ENCODE measurements at regions not wholly inside any gene's neighbourhood (a gene's known extent, or its start where the extent isn't known, plus 50 kb on each side); places are given as distances from the start of the nearest gene placed in this dataset.

DNA sequence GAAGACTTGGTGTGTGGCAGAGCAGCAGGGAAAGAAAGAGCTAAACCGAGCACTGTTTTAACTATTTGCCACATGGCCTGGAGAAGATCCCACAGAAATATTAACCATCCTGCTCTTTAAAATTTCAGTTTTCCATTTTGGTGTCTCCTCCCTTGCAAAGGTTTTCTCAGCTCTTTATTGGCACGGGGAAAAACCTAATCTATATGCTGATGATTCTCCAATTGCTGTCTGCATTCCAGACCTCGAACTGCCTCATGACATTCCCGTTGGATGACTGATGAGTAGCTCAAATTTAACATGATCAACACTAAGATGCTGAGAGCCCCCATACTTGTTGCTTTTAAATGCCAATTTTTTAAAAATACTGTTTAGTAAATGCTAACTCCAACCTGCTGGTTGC is 115.0 kb downstream of the EMP1 start (continued):
- TF ChIP-seq, protein P1, sequence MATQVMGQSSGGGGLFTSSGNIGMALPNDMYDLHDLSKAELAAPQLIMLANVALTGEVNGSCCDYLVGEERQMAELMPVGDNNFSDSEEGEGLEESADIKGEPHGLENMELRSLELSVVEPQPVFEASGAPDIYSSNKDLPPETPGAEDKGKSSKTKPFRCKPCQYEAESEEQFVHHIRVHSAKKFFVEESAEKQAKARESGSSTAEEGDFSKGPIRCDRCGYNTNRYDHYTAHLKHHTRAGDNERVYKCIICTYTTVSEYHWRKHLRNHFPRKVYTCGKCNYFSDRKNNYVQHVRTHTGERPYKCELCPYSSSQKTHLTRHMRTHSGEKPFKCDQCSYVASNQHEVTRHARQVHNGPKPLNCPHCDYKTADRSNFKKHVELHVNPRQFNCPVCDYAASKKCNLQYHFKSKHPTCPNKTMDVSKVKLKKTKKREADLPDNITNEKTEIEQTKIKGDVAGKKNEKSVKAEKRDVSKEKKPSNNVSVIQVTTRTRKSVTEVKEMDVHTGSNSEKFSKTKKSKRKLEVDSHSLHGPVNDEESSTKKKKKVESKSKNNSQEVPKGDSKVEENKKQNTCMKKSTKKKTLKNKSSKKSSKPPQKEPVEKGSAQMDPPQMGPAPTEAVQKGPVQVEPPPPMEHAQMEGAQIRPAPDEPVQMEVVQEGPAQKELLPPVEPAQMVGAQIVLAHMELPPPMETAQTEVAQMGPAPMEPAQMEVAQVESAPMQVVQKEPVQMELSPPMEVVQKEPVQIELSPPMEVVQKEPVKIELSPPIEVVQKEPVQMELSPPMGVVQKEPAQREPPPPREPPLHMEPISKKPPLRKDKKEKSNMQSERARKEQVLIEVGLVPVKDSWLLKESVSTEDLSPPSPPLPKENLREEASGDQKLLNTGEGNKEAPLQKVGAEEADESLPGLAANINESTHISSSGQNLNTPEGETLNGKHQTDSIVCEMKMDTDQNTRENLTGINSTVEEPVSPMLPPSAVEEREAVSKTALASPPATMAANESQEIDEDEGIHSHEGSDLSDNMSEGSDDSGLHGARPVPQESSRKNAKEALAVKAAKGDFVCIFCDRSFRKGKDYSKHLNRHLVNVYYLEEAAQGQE (IDR thresholded peaks at IDR 0.05; ENCODE audit: low read depth) = no peak

DNA sequence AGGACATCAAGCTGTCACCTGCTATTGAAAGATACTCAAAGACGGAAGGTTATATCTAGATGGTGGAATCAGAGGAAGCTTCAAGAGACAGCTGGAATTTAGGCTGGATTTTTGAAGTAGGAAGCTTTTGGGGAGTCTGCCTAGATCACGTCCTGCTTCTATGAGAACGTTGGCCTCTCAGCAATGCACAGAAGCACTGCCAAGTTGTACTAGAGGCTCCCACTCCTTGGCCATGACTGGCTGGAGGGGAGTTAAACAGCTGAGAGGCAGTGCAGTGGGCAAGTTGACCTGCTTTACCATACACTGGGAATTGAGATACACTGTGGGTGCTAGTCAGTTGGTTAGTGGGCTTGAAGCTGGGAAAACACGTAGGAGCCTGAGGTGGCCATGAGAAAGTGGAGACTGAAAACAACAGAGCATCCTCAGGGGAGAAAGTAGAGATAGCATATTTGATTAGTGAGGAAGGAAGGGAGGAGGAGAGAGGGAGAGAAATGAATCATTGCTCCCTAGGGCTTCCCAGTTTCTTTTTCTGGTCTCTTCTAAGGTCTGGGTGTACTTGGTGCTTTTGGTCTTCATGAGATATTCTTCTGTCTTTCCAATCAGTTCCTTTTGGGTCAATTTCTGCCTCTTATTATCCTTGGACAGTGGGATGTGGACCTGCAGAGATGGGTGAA is 110.8 kb downstream of the EMP1 start:
- ChIA-PET POLR2A (no interaction called here), RAD21 (ENCODE audit: low non-redundant PET in 1 of 2, low total read pairs in 2 of 2, uncharacterized antibody in 2 of 2, unreplicated experiment in 2 of 2) (no interaction called here), CTCF (no interaction called here)
- DNase-seq (ENCODE audit: low read depth, low spot score) = no peak
- Histone ChIP-seq H3K27me3 (ENCODE audit: insufficient read depth, low read length) (no peaks in the 10 kb centered on the region), H3K9me2 (ENCODE audit: insufficient read depth) (no peaks in the 10 kb centered on the region), H3K4me2 (ENCODE audit: low read length) (no peak overlapping the region), H4K20me1 (ENCODE audit: insufficient read depth) (no peaks in the 10 kb centered on the region), H3K4me1 (ENCODE audit: control insufficient read depth in 1 of 2, insufficient read depth in 2 of 2, low read length in 2 of 2) (no peaks in the 10 kb centered on the region), H3K27ac (ENCODE audit: low read depth, low read length) (no peak overlapping the region), H3K9me3 (ENCODE audit: control insufficient read depth in 1 of 2, insufficient read depth in 1 of 2, low read depth in 1 of 2, low read length in 2 of 2) (no peaks in the 10 kb centered on the region), H2AFZ (ENCODE audit: low read depth, low read length, poor library complexity, severe bottlenecking) (no peak overlapping the region), H3K36me3 (ENCODE audit: control insufficient read depth in 1 of 2, insufficient read depth in 2 of 2, low read length in 2 of 2) (no peaks in the 10 kb centered on the region), H3K79me2 (ENCODE audit: insufficient read depth, low read length) (no peaks in the 10 kb centered on the region), H3K9ac (ENCODE audit: low read length) (no peak overlapping the region), H3K4me3 (replicated peaks in 1 of 2; ENCODE audit: low read depth in 1 of 2, low read length in 2 of 2) (no peak overlapping the region)
- no peak for ATAC-seq
- no TSS peak for BruUV-seq (replicated peaks)
- TF ChIP-seq CBX3 (IDR thresholded peaks at IDR 0.05; ENCODE audit: low read depth) (no peak), POLR2AphosphoS5 (IDR thresholded peaks at IDR 0.05; ENCODE audit: low read depth, low read length) (no peak), ZNF274 (IDR thresholded peaks at IDR 0.05; ENCODE audit: low read depth, low read length) (no peak), EGR1 (IDR thresholded peaks at IDR 0.05; ENCODE audit: low read depth) (no peak), POLR2A (IDR thresholded peaks at IDR 0.05; ENCODE audit: borderline replicate concordance, extremely low read depth, insufficient read depth, insufficient read length) (no peak), CEBPB (IDR thresholded peaks at IDR 0.05; ENCODE audit: low read depth) (no peak), TCF7L2 (IDR thresholded peaks at IDR 0.05; ENCODE audit: borderline replicate concordance, extremely low read depth, insufficient read depth, insufficient read length) (no peak), YY1 (IDR thresholded peaks at IDR 0.05; ENCODE audit: extremely low read depth, insufficient replicate concordance, low read depth, low read length) (no peak), SIN3A (IDR thresholded peaks at IDR 0.05; ENCODE audit: low read depth) (no peak), EZH2phosphoT487 (IDR thresholded peaks at IDR 0.05; ENCODE audit: borderline replicate concordance) (no peak), FOSL1 (IDR thresholded peaks at IDR 0.05; ENCODE audit: low read depth) (no peak)
- TF ChIP-seq, protein P1 (IDR thresholded peaks at IDR 0.05; ENCODE audit: low read depth) = no peak
- TF ChIP-seq, protein P2, sequence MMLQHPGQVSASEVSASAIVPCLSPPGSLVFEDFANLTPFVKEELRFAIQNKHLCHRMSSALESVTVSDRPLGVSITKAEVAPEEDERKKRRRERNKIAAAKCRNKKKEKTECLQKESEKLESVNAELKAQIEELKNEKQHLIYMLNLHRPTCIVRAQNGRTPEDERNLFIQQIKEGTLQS (IDR thresholded peaks at IDR 0.05) = no peak
- TF ChIP-seq, protein P3, sequence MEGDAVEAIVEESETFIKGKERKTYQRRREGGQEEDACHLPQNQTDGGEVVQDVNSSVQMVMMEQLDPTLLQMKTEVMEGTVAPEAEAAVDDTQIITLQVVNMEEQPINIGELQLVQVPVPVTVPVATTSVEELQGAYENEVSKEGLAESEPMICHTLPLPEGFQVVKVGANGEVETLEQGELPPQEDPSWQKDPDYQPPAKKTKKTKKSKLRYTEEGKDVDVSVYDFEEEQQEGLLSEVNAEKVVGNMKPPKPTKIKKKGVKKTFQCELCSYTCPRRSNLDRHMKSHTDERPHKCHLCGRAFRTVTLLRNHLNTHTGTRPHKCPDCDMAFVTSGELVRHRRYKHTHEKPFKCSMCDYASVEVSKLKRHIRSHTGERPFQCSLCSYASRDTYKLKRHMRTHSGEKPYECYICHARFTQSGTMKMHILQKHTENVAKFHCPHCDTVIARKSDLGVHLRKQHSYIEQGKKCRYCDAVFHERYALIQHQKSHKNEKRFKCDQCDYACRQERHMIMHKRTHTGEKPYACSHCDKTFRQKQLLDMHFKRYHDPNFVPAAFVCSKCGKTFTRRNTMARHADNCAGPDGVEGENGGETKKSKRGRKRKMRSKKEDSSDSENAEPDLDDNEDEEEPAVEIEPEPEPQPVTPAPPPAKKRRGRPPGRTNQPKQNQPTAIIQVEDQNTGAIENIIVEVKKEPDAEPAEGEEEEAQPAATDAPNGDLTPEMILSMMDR (IDR thresholded peaks at IDR 0.05 in 2 of 3, conservative IDR thresholded peaks at IDR 0.05 in 1 of 3; ENCODE audit: borderline replicate concordance in 1 of 3, insufficient read depth in 1 of 3, low read depth in 2 of 3, low read length in 2 of 3) = no peak
- intact Hi-C loops (cut with micrococcal nuclease) = no loop called here

Data from HCT116 (cell line).